ENCODE measurements at regions not wholly inside any gene's neighbourhood (a gene's known extent, or its start where the extent isn't known, plus 50 kb on each side); places are given as distances from the start of the nearest gene placed in this dataset.
"Not testable (repeated sequence)": the region's sequence is repeated elsewhere in the genome, so short reads cannot be mapped to it uniquely, and the experiment has no call there.

- no peak for TF ChIP-seq CBX3 (IDR thresholded peaks at IDR 0.05; ENCODE audit: low read depth)
- TF ChIP-seq ZFX (IDR thresholded peaks at IDR 0.05): no peak
- TF ChIP-seq TCF7L2 (IDR thresholded peaks at IDR 0.05; ENCODE audit: borderline replicate concordance, extremely low read depth, insufficient read depth, insufficient read length): no peak
- no peak for TF ChIP-seq CEBPB (IDR thresholded peaks at IDR 0.05; ENCODE audit: low read depth)
- no peak for TF ChIP-seq EZH2 (IDR thresholded peaks at IDR 0.05)
- no peak for TF ChIP-seq SIN3A (IDR thresholded peaks at IDR 0.05; ENCODE audit: low read depth)
- no peak for TF ChIP-seq ZBTB33 (IDR thresholded peaks at IDR 0.05; ENCODE audit: extremely low read depth, insufficient replicate concordance, low read length)
- TF ChIP-seq RAD21 (IDR thresholded peaks at IDR 0.05; ENCODE audit: low read depth): no peak
- no peak for TF ChIP-seq FOSL1 (IDR thresholded peaks at IDR 0.05; ENCODE audit: low read depth)
- no peak for TF ChIP-seq JUND (IDR thresholded peaks at IDR 0.05)
- TF ChIP-seq ZNF274 (IDR thresholded peaks at IDR 0.05; ENCODE audit: low read depth, low read length): no peak
- no peak for TF ChIP-seq POLR2AphosphoS5 (IDR thresholded peaks at IDR 0.05; ENCODE audit: low read depth, low read length)
- TF ChIP-seq SP1 (IDR thresholded peaks at IDR 0.05; ENCODE audit: low read depth): no peak
- TF ChIP-seq YY1 (IDR thresholded peaks at IDR 0.05; ENCODE audit: extremely low read depth, insufficient replicate concordance, low read depth, low read length): no peak
- no peak for TF ChIP-seq EZH2phosphoT487 (IDR thresholded peaks at IDR 0.05; ENCODE audit: borderline replicate concordance)
- TF ChIP-seq CTCF (IDR thresholded peaks at IDR 0.05 in 2 of 3, conservative IDR thresholded peaks at IDR 0.05 in 1 of 3; ENCODE audit: borderline replicate concordance in 1 of 3, insufficient read depth in 1 of 3, low read depth in 2 of 3, low read length in 2 of 3): no peak
- TF ChIP-seq POLR2A (IDR thresholded peaks at IDR 0.05; ENCODE audit: borderline replicate concordance, extremely low read depth, insufficient read depth, insufficient read length): no peak
Measured at GRCh38 chr3:152773633-152774032, 61.3 kb upstream of the P2RY1 start.

GRCh38 chr3:152774230-152774629, 60.7 kb upstream of the P2RY1 start:
- H3K79me2 ChIP-seq (ENCODE audit: insufficient read depth, low read length); DNase-seq (ENCODE audit: low read depth, low spot score); H3K4me1 ChIP-seq (ENCODE audit: control insufficient read depth in 1 of 2, insufficient read depth in 2 of 2, low read length in 2 of 2); H3K9me2 ChIP-seq (ENCODE audit: insufficient read depth); H3K9ac ChIP-seq (ENCODE audit: low read length); H4K20me1 ChIP-seq (ENCODE audit: insufficient read depth); H3K9me3 ChIP-seq (ENCODE audit: control insufficient read depth in 1 of 2, insufficient read depth in 1 of 2, low read depth in 1 of 2, low read length in 2 of 2); H3K27me3 ChIP-seq (ENCODE audit: insufficient read depth, low read length); H2AFZ ChIP-seq (ENCODE audit: low read depth, low read length, poor library complexity, severe bottlenecking); H3K27ac ChIP-seq (ENCODE audit: low read depth, low read length); POLR2A ChIA-PET; H3K4me3 ChIP-seq (replicated peaks in 1 of 2; ENCODE audit: low read depth in 1 of 2, low read length in 2 of 2); CTCF ChIA-PET; intact Hi-C loops (cut with micrococcal nuclease); H3K36me3 ChIP-seq (ENCODE audit: control insufficient read depth in 1 of 2, insufficient read depth in 2 of 2, low read length in 2 of 2); BruUV-seq (replicated peaks); RAD21 ChIA-PET (ENCODE audit: low non-redundant PET in 1 of 2, low total read pairs in 2 of 2, uncharacterized antibody in 2 of 2, unreplicated experiment in 2 of 2); H3K4me2 ChIP-seq (ENCODE audit: low read length); ATAC-seq: not testable (repeated sequence)

More at GRCh38 chr3:152773633-152774032, 61.3 kb upstream of the P2RY1 start:
- POLR2A ChIA-PET: no interaction called here
- Histone ChIP-seq H3K4me2 (ENCODE audit: low read length) (no peak overlapping the region), H3K79me2 (ENCODE audit: insufficient read depth, low read length) (no peaks in the 10 kb centered on the region), H2AFZ (ENCODE audit: low read depth, low read length, poor library complexity, severe bottlenecking) (no peak overlapping the region), H3K9me2 (ENCODE audit: insufficient read depth) (no peaks in the 10 kb centered on the region), H3K36me3 (ENCODE audit: control insufficient read depth in 1 of 2, insufficient read depth in 2 of 2, low read length in 2 of 2) (no peaks in the 10 kb centered on the region), H3K4me1 (ENCODE audit: control insufficient read depth in 1 of 2, insufficient read depth in 2 of 2, low read length in 2 of 2) (no peaks in the 10 kb centered on the region), H3K9me3 (ENCODE audit: control insufficient read depth in 1 of 2, insufficient read depth in 1 of 2, low read depth in 1 of 2, low read length in 2 of 2) (no peaks in the 10 kb centered on the region), H3K4me3 (replicated peaks in 1 of 2; ENCODE audit: low read depth in 1 of 2, low read length in 2 of 2) (no peak overlapping the region), H3K27me3 (ENCODE audit: insufficient read depth, low read length) (no peaks in the 10 kb centered on the region), H4K20me1 (ENCODE audit: insufficient read depth) (no peaks in the 10 kb centered on the region), H3K9ac (ENCODE audit: low read length) (no peak overlapping the region), H3K27ac (ENCODE audit: low read depth, low read length) (no peak overlapping the region)
- no TSS peak for BruUV-seq (replicated peaks)
- ATAC-seq (no peak), DNase-seq (ENCODE audit: low read depth, low spot score) (no peak)
- CTCF ChIA-PET: no interaction called here
- RAD21 ChIA-PET (ENCODE audit: low non-redundant PET in 1 of 2, low total read pairs in 2 of 2, uncharacterized antibody in 2 of 2, unreplicated experiment in 2 of 2): no interaction called here
- intact Hi-C loops (cut with micrococcal nuclease): no loop called here
